Fibroblast of peridontal ligament (primary cell): ENCODE measurements at regions not wholly inside any gene's neighbourhood (a gene's known extent, or its start where the extent isn't known, plus 50 kb on each side); places are given as distances from the start of the nearest gene placed in this dataset.
"Not testable (repeated sequence)": the region's sequence is repeated elsewhere in the genome, so short reads cannot be mapped to it uniquely, and the experiment has no call there.

Experiments
- DNase-seq: peaks from one replicate; pipeline ENCODE4 v3.0.0-alpha.2; 2010; ENCODE audit errors: extremely low read depth

GRCh38 chr5:159502116-159502515, 171.8 kb upstream of the IL12B start:
- DNase-seq = not testable (repeated sequence)

GRCh38 chr5:159503236-159503635, 172.9 kb upstream of the IL12B start:
- DNase-seq = no peak

- DNase-seq = peak; percentile 31
These were observed 174.0 kb upstream of the IL12B start for GRCh38 chr5:159504106-159504856.

- DNase-seq = peak; percentile 87
These were observed 174.6 kb upstream of the IL12B start for GRCh38 chr5:159504857-159505304.

GRCh38 chr5:159507055-159507454, 176.8 kb upstream of the IL12B start:
- DNase-seq = no peak

- DNase-seq = no peak
These were observed 177.4 kb upstream of the IL12B start for GRCh38 chr5:159507661-159508060.

- DNase-seq = no peak
These were observed 178.1 kb upstream of the IL12B start for GRCh38 chr5:159508344-159508743.

- no peak for DNase-seq
These were observed 178.8 kb upstream of the IL12B start for GRCh38 chr5:159509002-159509660.

GRCh38 chr5:159510282-159510681, 180.0 kb upstream of the IL12B start:
- DNase-seq = peak; percentile 85

- DNase-seq = no peak
These were observed 181.3 kb upstream of the IL12B start for GRCh38 chr5:159511570-159511969.

- DNase-seq = no peak
These were observed 181.8 kb upstream of the IL12B start for GRCh38 chr5:159512064-159512463.

GRCh38 chr5:159514229-159514810, 184.0 kb upstream of the IL12B start:
- DNase-seq = no peak

- DNase-seq = no peak
These were observed 184.9 kb upstream of the IL12B start for GRCh38 chr5:159515197-159515596.

GRCh38 chr5:159515909-159516415, 185.7 kb upstream of the IL12B start:
- DNase-seq = peak; percentile 41

GRCh38 chr5:159518371-159518770, 188.1 kb upstream of the IL12B start:
- peak; percentile 67 for DNase-seq

- DNase-seq = no peak
These were observed 189.1 kb upstream of the IL12B start for GRCh38 chr5:159519365-159519764.

- no peak for DNase-seq
These were observed 192.6 kb upstream of the IL12B start for GRCh38 chr5:159522841-159523240.

GRCh38 chr5:159524279-159524678, 194.0 kb upstream of the IL12B start:
- DNase-seq = not testable (repeated sequence)

GRCh38 chr5:159525117-159525516, 194.8 kb upstream of the IL12B start:
- peak; percentile 47 for DNase-seq

- DNase-seq = no peak
These were observed 197.4 kb upstream of the IL12B start for GRCh38 chr5:159527546-159528254.

GRCh38 chr5:159531554-159532105, 201.3 kb upstream of the IL12B start:
- peak; percentile 32 for DNase-seq

- peak; percentile 70 for DNase-seq
These were observed 202.9 kb upstream of the IL12B start for GRCh38 chr5:159533197-159533596.
